NB4 (cell line): ENCODE measurements at regions not wholly inside any gene's neighbourhood (a gene's known extent, or its start where the extent isn't known, plus 50 kb on each side); places are given as distances from the start of the nearest gene placed in this dataset.

ENCODE experiments used
- POLR2A ChIP-seq: IDR thresholded peaks from 2 replicates; pipeline ENCODE4 v1.6.1; 2011; ENCODE audit warnings: mild to moderate bottlenecking; ENCODE audit not compliant: insufficient read length; ENCODE audit errors: extremely low read depth
- TF ChIP-seq, protein P1 (sequence below): IDR thresholded peaks from one replicate; pipeline ENCODE4 v1.5.1; 2012; ENCODE audit warnings: low read depth, low read length

- TF ChIP-seq, protein P1, sequence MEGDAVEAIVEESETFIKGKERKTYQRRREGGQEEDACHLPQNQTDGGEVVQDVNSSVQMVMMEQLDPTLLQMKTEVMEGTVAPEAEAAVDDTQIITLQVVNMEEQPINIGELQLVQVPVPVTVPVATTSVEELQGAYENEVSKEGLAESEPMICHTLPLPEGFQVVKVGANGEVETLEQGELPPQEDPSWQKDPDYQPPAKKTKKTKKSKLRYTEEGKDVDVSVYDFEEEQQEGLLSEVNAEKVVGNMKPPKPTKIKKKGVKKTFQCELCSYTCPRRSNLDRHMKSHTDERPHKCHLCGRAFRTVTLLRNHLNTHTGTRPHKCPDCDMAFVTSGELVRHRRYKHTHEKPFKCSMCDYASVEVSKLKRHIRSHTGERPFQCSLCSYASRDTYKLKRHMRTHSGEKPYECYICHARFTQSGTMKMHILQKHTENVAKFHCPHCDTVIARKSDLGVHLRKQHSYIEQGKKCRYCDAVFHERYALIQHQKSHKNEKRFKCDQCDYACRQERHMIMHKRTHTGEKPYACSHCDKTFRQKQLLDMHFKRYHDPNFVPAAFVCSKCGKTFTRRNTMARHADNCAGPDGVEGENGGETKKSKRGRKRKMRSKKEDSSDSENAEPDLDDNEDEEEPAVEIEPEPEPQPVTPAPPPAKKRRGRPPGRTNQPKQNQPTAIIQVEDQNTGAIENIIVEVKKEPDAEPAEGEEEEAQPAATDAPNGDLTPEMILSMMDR: peak; percentile 36
- no peak for TF ChIP-seq POLR2A
These were observed 83.4 kb upstream of the KCNK12 start for GRCh38 chr2:47653902-47654789.
